H7 (cell line): ENCODE measurements at regions not wholly inside any gene's neighbourhood (a gene's known extent, or its start where the extent isn't known, plus 50 kb on each side); places are given as distances from the start of the nearest gene placed in this dataset.

ENCODE experiments used
- DNase-seq: peaks from one replicate; pipeline ENCODE4 v3.0.0; 2012
- H3K27me3 ChIP-seq: 2 replicates; pipeline ENCODE4 v1.6.0; 2011; ENCODE audit warnings: mild to moderate bottlenecking, low read length; ENCODE audit not compliant: control insufficient read depth, insufficient read depth
- H3K36me3 ChIP-seq: replicated peaks from 2 replicates; pipeline ENCODE4 v1.5.1; 2011; ENCODE audit warnings: low read length; ENCODE audit not compliant: control insufficient read depth, insufficient read depth
- H3K4me3 ChIP-seq: 2 replicates; pipeline ENCODE4 v1.5.1; 2011; ENCODE audit warnings: low read depth, mild to moderate bottlenecking, control low read depth, low read length, moderate library complexity; ENCODE audit not compliant: insufficient read depth

DNA sequence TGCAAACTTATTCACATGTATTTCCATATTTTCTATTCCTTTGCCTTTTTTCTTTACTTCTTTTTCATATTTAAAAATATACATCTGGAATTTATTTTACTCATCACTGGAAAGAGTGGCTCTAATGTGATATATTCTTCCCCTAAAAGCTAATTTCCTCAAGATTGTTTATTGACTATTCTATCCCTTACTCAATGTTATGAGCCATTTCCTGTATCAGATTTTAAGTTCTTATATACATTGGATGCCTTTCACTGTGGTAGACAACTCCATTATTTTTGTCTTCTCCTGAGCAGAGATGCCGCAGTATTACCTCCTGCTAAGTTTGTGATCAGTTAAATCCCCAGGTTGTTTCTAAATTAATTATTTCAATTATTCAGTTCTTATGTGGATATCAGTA, 418.4 kb upstream of the JAG1 start:
- Histone ChIP-seq H3K27me3 (no peaks in the 10 kb centered on the region), H3K36me3 (no peaks in the 10 kb centered on the region), H3K4me3 (no peak overlapping the region)
- DNase-seq = no peak

- no peak for DNase-seq
- H3K36me3 ChIP-seq = no peaks in the 10 kb centered on the region
- no peak overlapping the region for H3K4me3 ChIP-seq
- no peaks in the 10 kb centered on the region for H3K27me3 ChIP-seq
Observed at GRCh38 chr20:11094196-11094595, 420.4 kb upstream of the JAG1 start.

- no peaks in the 10 kb centered on the region for H3K27me3 ChIP-seq
- no peaks in the 10 kb centered on the region for H3K36me3 ChIP-seq
- H3K4me3 ChIP-seq = no peak overlapping the region
- DNase-seq = no peak
Observed at GRCh38 chr20:11094711-11095110, 420.9 kb upstream of the JAG1 start.

- Histone ChIP-seq H3K27me3 (no peaks in the 10 kb centered on the region), H3K36me3 (no peaks in the 10 kb centered on the region), H3K4me3 (no peak overlapping the region)
- no peak for DNase-seq
Observed at GRCh38 chr20:11098888-11099287, 425.1 kb upstream of the JAG1 start.

DNA sequence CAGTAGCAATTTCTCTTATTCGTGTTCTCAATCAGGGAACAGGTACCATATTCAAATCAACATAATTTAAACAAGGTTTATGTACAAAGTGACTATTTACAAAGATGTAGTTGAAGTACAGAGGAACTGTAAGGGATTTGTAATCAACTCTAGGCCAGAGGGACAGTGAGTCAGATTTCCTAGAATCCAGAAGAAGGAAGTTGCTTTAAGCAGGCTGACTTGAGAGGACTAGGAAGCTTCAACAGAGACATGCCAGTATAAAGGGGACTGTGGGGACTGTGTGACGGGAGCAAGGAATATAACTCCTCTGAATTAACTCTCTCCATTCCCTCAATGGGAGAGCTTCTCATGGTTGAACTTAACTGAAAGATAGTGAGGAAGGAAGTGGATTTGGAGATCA, 427.4 kb upstream of the JAG1 start:
- Histone ChIP-seq H3K27me3 (no peaks in the 10 kb centered on the region), H3K4me3 (no peak overlapping the region), H3K36me3 (no peaks in the 10 kb centered on the region)
- DNase-seq = no peak

GRCh38 chr20:11101696-11102095, 427.9 kb upstream of the JAG1 start:
- Histone ChIP-seq H3K36me3 (no peaks in the 10 kb centered on the region), H3K4me3 (no peak overlapping the region), H3K27me3 (no peaks in the 10 kb centered on the region)
- DNase-seq = no peak

DNA sequence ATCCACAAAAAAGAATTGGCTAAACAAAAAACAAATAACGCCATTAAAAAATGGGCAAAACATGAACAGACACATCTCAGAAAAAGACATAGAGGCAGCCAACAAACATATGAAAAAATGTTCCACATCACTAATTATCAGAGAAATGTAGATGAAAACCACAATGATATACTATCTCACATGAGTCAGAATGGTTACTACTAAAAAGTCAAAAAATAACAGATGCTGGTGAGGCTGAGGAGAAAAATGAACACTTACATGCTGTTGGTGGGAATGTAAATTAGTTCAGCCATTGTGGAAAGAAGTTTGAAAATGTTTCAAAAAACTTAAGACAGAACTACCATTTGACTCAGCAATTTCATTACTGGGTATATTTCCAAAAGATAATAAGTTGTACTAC, 430.1 kb upstream of the JAG1 start:
- DNase-seq = no peak
- no peak overlapping the region for H3K4me3 ChIP-seq
- H3K36me3 ChIP-seq = no peaks in the 10 kb centered on the region
- no peaks in the 10 kb centered on the region for H3K27me3 ChIP-seq

GRCh38 chr20:11108102-11108810, 434.5 kb upstream of the JAG1 start:
- no peaks in the 10 kb centered on the region for H3K27me3 ChIP-seq
- no peaks in the 10 kb centered on the region for H3K36me3 ChIP-seq
- DNase-seq = no peak
- H3K4me3 ChIP-seq = no peak overlapping the region

DNA sequence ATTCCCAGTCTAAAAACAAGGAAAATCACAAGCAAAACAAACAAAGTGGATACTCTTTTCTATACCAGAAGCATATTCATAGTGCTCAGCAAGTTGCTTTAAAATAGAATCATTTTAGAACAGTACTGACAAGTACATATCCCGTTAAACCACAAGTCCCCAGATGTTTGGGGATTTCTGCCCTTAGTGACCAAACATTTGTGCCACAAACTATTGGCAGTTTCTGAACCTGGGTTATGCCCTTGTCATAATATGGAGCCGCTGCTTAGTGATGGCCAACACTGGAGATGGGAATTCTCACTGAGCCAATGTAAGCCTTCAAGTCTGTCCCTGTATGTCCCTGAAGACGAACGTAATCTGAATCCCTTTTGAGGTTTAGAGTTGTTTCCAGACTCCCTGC, 436.7 kb upstream of the JAG1 start:
- Histone ChIP-seq H3K27me3 (no peaks in the 10 kb centered on the region), H3K36me3 (no peaks in the 10 kb centered on the region), H3K4me3 (no peak overlapping the region)
- DNase-seq = no peak

GRCh38 chr20:11111191-11111590, 437.4 kb upstream of the JAG1 start:
- Histone ChIP-seq H3K27me3 (no peaks in the 10 kb centered on the region), H3K4me3 (no peak overlapping the region), H3K36me3 (no peaks in the 10 kb centered on the region)
- DNase-seq = no peak

- Histone ChIP-seq H3K36me3 (no peaks in the 10 kb centered on the region), H3K27me3 (no peaks in the 10 kb centered on the region), H3K4me3 (no peak overlapping the region)
- DNase-seq = no peak
Observed at GRCh38 chr20:11112832-11113231, 439.0 kb upstream of the JAG1 start.

DNA sequence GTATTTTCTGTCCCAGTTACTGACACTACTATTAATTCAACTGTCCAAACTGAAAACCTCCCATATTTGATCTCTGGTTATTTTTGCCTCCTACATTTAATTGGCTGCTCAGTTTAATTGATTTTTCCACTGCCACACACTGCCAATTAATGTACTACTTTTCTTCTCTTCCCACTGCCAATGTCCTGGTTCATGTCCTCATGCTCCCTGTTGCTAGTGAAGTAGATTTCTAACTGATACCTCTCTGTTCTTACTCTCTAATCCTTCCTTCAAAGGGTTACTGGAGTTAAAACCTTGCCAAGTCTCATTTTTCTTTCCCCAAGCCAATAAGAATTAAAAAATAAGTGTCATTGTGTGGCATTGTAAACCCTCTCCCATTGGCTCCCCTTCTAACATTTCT, 440.6 kb upstream of the JAG1 start:
- no peak for DNase-seq
- Histone ChIP-seq H3K36me3 (no peaks in the 10 kb centered on the region), H3K27me3 (no peaks in the 10 kb centered on the region), H3K4me3 (no peak overlapping the region)

- no peak for DNase-seq
- Histone ChIP-seq H3K36me3 (no peaks in the 10 kb centered on the region), H3K27me3 (no peaks in the 10 kb centered on the region), H3K4me3 (no peak overlapping the region)
Observed at GRCh38 chr20:11117808-11118528, 444.2 kb upstream of the JAG1 start.

- H3K27me3 ChIP-seq = no peaks in the 10 kb centered on the region
- H3K4me3 ChIP-seq = no peak overlapping the region
- DNase-seq = no peak
- no peaks in the 10 kb centered on the region for H3K36me3 ChIP-seq
Observed at GRCh38 chr20:11118802-11119380, 445.1 kb upstream of the JAG1 start.

GRCh38 chr20:11119573-11119972, 445.8 kb upstream of the JAG1 start:
- no peak overlapping the region for H3K4me3 ChIP-seq

More at GRCh38 chr20:11119573-11119972, 445.8 kb upstream of the JAG1 start:
- H3K27me3 ChIP-seq = no peaks in the 10 kb centered on the region
- no peak for DNase-seq
- no peaks in the 10 kb centered on the region for H3K36me3 ChIP-seq
